B cell (primary cell): ENCODE measurements at regions not wholly inside any gene's neighbourhood (a gene's known extent, or its start where the extent isn't known, plus 50 kb on each side); places are given as distances from the start of the nearest gene placed in this dataset.

Experiments used
- ATAC-seq: fragments of 200-7000 bp; cut with Tn5 transposase; one replicate; pipeline ENCODE4 v1.10.0; 2021; ENCODE audit warnings: low read depth, mild to moderate bottlenecking, moderate number of reproducible peaks, moderate library complexity
- CTCF ChIA-PET: fragments of 350-600 bp; sonication (Branson Sonifier 250); formaldehyde crosslinking; loops from one replicate; lab custom pipeline; 2021; ENCODE audit warnings: antibody characterized with exemption, inconsistent platforms; lab: Charles Lee
- POLR2A ChIA-PET: fragments of 350-600 bp; sonication (Branson Sonifier 250); formaldehyde crosslinking; loops from one replicate; lab custom pipeline; 2021; ENCODE audit warnings: antibody characterized with exemption; lab: Charles Lee
- DNase-seq: peaks from one replicate; pipeline ENCODE4 v3.0.0; 2013
- H2AFZ ChIP-seq: 2 replicates; pipeline ENCODE4 v1.6.1; 2012; ENCODE audit warnings: mild to moderate bottlenecking, low read depth, low read length; ENCODE audit not compliant: insufficient read depth, poor library complexity, severe bottlenecking
- H3K27ac ChIP-seq, 2 donors: 1 replicate in 1 of 2; 2 replicates in 1 of 2; pipeline ENCODE4 v1.5.1; 2012 to 2013; ENCODE audit warnings: low read length in 2 of 2, mild to moderate bottlenecking in 2 of 2, moderate library complexity in 1 of 2
- H3K27me3 ChIP-seq, 4 experiments: fragments of 200-600 bp in 1 of 4; sonication (generic) in 1 of 4; replicated peaks in 1 of 4; 1 replicate in 2 of 4; 2 replicates in 2 of 4; pipeline versions ENCODE4 v1.6.1 to v1.7.0; 2013 to 2016; ENCODE audit warnings: low read length in 3 of 4, mild to moderate bottlenecking in 2 of 4, mixed read lengths in 1 of 4, moderate library complexity in 1 of 4; ENCODE audit not compliant: insufficient read depth in 4 of 4, control insufficient read depth in 3 of 4; ENCODE audit errors: control extremely low read depth in 1 of 4
- H3K36me3 ChIP-seq, 2 experiments: replicated peaks in 1 of 2; 1 replicate in 1 of 2; 2 replicates in 1 of 2; pipeline versions ENCODE4 v1.6.1 to v1.7.1; 2013; ENCODE audit warnings: low read length in 1 of 2; ENCODE audit not compliant: insufficient read depth in 2 of 2, control insufficient read depth in 1 of 2; ENCODE audit errors: control extremely low read depth in 1 of 2, extremely low read depth in 1 of 2
- H3K4me1 ChIP-seq, 2 donors: fragments of 200-600 bp in 1 of 2; sonication (generic) in 1 of 2; 1 replicate in 1 of 2; 2 replicates in 1 of 2; pipeline versions ENCODE4 v1.5.1 to v1.6.1; 2013 to 2017; ENCODE audit warnings: low read length in 2 of 2; ENCODE audit not compliant: control insufficient read depth in 2 of 2, insufficient read depth in 2 of 2
- H3K4me2 ChIP-seq: replicated peaks from 2 replicates; pipeline ENCODE3; 2012; ENCODE audit warnings: mild to moderate bottlenecking, low read depth, low read length; ENCODE audit not compliant: poor library complexity, severe bottlenecking
- H3K4me3 ChIP-seq, 5 experiments: fragments of 200-600 bp in 1 of 5; sonication (generic) in 1 of 5; 1 replicate in 3 of 5; 2 replicates in 2 of 5; pipeline versions ENCODE4 v1.5.1 to v1.7.0; 2011 to 2016; ENCODE audit warnings: low read length in 4 of 5, mild to moderate bottlenecking in 4 of 5, low read depth in 2 of 5, control low read depth in 1 of 5, moderate library complexity in 1 of 5; ENCODE audit not compliant: insufficient read depth in 1 of 5; ENCODE audit errors: control extremely low read depth in 1 of 5, extremely low read depth in 1 of 5
- H3K79me2 ChIP-seq: fragments of 200-600 bp; sonication (generic); one replicate; pipeline ENCODE4 v1.6.0; 2016; ENCODE audit warnings: low read length; ENCODE audit not compliant: control insufficient read depth, insufficient read depth
- H3K9ac ChIP-seq: fragments of 200-600 bp; sonication (generic); 2 replicates; pipeline ENCODE4 v1.6.1; 2017; ENCODE audit warnings: mild to moderate bottlenecking, low read length, moderate library complexity
- H3K9me3 ChIP-seq, 3 donors: one replicate each; pipeline versions ENCODE4 v1.6.1 to v1.7.1; 2013; ENCODE audit warnings: low read length in 2 of 3; ENCODE audit not compliant: control insufficient read depth in 2 of 3, insufficient read depth in 1 of 3; ENCODE audit errors: control extremely low read depth in 1 of 3
- H4K20me1 ChIP-seq: 2 replicates; pipeline ENCODE4 v1.6.0; 2012; ENCODE audit warnings: mild to moderate bottlenecking, low read length; ENCODE audit not compliant: insufficient read depth, control insufficient read depth, poor library complexity, severe bottlenecking
- H3K27ac Mint-ChIP-seq: one replicate; pipeline ENCODE4 v1.8.0; 2021; ENCODE audit warnings: mixed read lengths
- H3K27me3 Mint-ChIP-seq: one replicate; pipeline ENCODE4 v1.8.0; 2021; ENCODE audit warnings: mixed read lengths
- H3K4me1 Mint-ChIP-seq: one replicate; pipeline ENCODE4 v1.8.0; 2021; ENCODE audit warnings: mixed read lengths
- H3K4me3 Mint-ChIP-seq: one replicate; pipeline ENCODE4 v1.8.0; 2021; ENCODE audit warnings: mixed read lengths
- H3K9me3 Mint-ChIP-seq: one replicate; pipeline ENCODE4 v1.8.0; 2022; ENCODE audit warnings: mixed read lengths; ENCODE audit not compliant: insufficient read depth
- EZH2 ChIP-seq: IDR thresholded peaks from 2 replicates; pipeline ENCODE4 v1.6.1; 2012; ENCODE audit warnings: borderline replicate concordance, low read depth, mild to moderate bottlenecking, moderate library complexity, low read length; ENCODE audit not compliant: insufficient read depth, poor library complexity, severe bottlenecking
- WGBS: methylation state at CpG from one replicate; pipeline ENCODE4 v1.1.5; 2013; ENCODE audit warnings: missing lambda C conversion rate; ENCODE audit not compliant: insufficient coverage; 5-methylcytosine and 5-hydroxymethylcytosine counted together
- intact Hi-C: fragments of 100-400 bp; cut with micrococcal nuclease; formaldehyde crosslinking; loops from one replicate; pipeline ENCODE4 v1.10.0; 2022
- TF ChIP-seq, protein P1 (sequence below): fragments of 200-600 bp; IDR thresholded peaks from one replicate; pipeline ENCODE4 v1.8.0; 2022; ENCODE audit warnings: antibody characterized with exemption, mild to moderate bottlenecking

GRCh38 chr13:68160466-68160865 is 930.3 kb upstream of the PCDH9 start:
- TF ChIP-seq EZH2, result no peak
- TF ChIP-seq, protein P1, sequence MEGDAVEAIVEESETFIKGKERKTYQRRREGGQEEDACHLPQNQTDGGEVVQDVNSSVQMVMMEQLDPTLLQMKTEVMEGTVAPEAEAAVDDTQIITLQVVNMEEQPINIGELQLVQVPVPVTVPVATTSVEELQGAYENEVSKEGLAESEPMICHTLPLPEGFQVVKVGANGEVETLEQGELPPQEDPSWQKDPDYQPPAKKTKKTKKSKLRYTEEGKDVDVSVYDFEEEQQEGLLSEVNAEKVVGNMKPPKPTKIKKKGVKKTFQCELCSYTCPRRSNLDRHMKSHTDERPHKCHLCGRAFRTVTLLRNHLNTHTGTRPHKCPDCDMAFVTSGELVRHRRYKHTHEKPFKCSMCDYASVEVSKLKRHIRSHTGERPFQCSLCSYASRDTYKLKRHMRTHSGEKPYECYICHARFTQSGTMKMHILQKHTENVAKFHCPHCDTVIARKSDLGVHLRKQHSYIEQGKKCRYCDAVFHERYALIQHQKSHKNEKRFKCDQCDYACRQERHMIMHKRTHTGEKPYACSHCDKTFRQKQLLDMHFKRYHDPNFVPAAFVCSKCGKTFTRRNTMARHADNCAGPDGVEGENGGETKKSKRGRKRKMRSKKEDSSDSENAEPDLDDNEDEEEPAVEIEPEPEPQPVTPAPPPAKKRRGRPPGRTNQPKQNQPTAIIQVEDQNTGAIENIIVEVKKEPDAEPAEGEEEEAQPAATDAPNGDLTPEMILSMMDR, result no peak
- no peaks in the 10 kb centered on the region for H4K20me1 ChIP-seq
- Mint-ChIP-seq H3K4me3 (no peak overlapping the region), H3K9me3 (peaks cover 6% of the 10 kb centered on the region), H3K27ac (no peak overlapping the region), H3K4me1 (no peaks in the 10 kb centered on the region), H3K27me3 (no peaks in the 10 kb centered on the region)
- H3K9me3 ChIP-seq, result peaks cover 0 to 7% (median 1%) of the 10 kb centered on the region in 3 donors
- ATAC-seq, result no peak
- H3K27ac ChIP-seq, result no peak overlapping the region
- H3K4me2 ChIP-seq, result no peak overlapping the region
- no peak overlapping the region for H3K4me3 ChIP-seq
- H3K4me1 ChIP-seq, result no peaks in the 10 kb centered on the region
- 100% methylated on average over 1 of the region's 3 CpGs for WGBS
- no peak overlapping the region for H2AFZ ChIP-seq
- DNase-seq, result no peak
- no peaks in the 10 kb centered on the region for H3K36me3 ChIP-seq
- intact Hi-C loops, result no loop called here
- POLR2A ChIA-PET, result no interaction called here
- H3K9ac ChIP-seq, result no peak overlapping the region
- no peaks in the 10 kb centered on the region for H3K79me2 ChIP-seq
- CTCF ChIA-PET, result no interaction called here
- H3K27me3 ChIP-seq, result no peaks in the 10 kb centered on the region

GRCh38 chr13:68152414-68152813 is 922.3 kb upstream of the PCDH9 start:
- WGBS, result 100% methylated on average over 1 of the region's 4 CpGs
- H4K20me1 ChIP-seq, result no peaks in the 10 kb centered on the region
- no peaks in the 10 kb centered on the region for H3K36me3 ChIP-seq
- Mint-ChIP-seq H3K4me1 (no peaks in the 10 kb centered on the region), H3K9me3 (peaks cover 7% of the 10 kb centered on the region), H3K27ac (no peak overlapping the region), H3K27me3 (no peaks in the 10 kb centered on the region), H3K4me3 (no peak overlapping the region)
- no peak overlapping the region for H3K4me2 ChIP-seq
- no peaks in the 10 kb centered on the region for H3K79me2 ChIP-seq
- CTCF ChIA-PET, result no interaction called here
- no peak overlapping the region for H3K9ac ChIP-seq
- ATAC-seq (no peak), DNase-seq (no peak)
- H2AFZ ChIP-seq, result no peak overlapping the region
- no peaks in the 10 kb centered on the region for H3K27me3 ChIP-seq
- no peak overlapping the region for H3K4me3 ChIP-seq
- POLR2A ChIA-PET, result no interaction called here
- intact Hi-C loops, result no loop called here
- no peak overlapping the region for H3K27ac ChIP-seq
- H3K4me1 ChIP-seq, result no peaks in the 10 kb centered on the region
- TF ChIP-seq EZH2, result no peak
- TF ChIP-seq, protein P1, result no peak
- peaks cover 0 to 7% (median 0%) of the 10 kb centered on the region in 3 donors for H3K9me3 ChIP-seq
